ENCODE measurements at regions not wholly inside any gene's neighbourhood (a gene's known extent, or its start where the extent isn't known, plus 50 kb on each side); places are given as distances from the start of the nearest gene placed in this dataset.

DNA sequence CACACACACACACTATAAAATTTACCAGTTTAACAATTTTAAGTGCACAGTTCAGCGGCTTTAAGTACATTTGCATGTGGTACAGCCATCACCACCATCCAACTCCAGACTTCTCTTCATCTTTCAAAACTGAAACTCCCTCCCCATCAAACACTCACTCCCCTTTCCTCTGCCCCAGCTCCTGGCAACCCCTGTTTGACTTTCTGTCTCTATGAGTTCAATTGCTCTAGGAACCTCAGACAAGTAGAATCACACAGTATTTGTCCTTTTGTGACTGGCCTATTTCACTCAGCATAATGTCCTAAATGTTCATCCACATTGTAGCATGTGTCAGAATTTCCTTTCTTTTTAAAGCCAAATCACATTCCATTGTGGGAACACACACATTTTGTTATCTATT is 302.8 kb upstream of the FOXQ1 start:
- TF ChIP-seq, protein P1, sequence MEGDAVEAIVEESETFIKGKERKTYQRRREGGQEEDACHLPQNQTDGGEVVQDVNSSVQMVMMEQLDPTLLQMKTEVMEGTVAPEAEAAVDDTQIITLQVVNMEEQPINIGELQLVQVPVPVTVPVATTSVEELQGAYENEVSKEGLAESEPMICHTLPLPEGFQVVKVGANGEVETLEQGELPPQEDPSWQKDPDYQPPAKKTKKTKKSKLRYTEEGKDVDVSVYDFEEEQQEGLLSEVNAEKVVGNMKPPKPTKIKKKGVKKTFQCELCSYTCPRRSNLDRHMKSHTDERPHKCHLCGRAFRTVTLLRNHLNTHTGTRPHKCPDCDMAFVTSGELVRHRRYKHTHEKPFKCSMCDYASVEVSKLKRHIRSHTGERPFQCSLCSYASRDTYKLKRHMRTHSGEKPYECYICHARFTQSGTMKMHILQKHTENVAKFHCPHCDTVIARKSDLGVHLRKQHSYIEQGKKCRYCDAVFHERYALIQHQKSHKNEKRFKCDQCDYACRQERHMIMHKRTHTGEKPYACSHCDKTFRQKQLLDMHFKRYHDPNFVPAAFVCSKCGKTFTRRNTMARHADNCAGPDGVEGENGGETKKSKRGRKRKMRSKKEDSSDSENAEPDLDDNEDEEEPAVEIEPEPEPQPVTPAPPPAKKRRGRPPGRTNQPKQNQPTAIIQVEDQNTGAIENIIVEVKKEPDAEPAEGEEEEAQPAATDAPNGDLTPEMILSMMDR (IDR thresholded peaks at IDR 0.05): no peak
- TF ChIP-seq SMC3 (IDR thresholded peaks at IDR 0.05; ENCODE audit: low read depth, low read length): no peak
- TF ChIP-seq RAD21 (IDR thresholded peaks at IDR 0.05; ENCODE audit: low read length): no peak
- no peak for TF ChIP-seq RFX5 (IDR thresholded peaks at IDR 0.05; ENCODE audit: low read length)

All from SK-N-SH (cell line).